K562 (cell line): ENCODE measurements at regions not wholly inside any gene's neighbourhood (a gene's known extent, or its start where the extent isn't known, plus 50 kb on each side); places are given as distances from the start of the nearest gene placed in this dataset.
A peak's percentile ranks its signal among the peaks of the same experiment; 100 is the strongest.

Experiments
- CHAMP1 ChIP-seq: fragments of 450-650 bp; IDR thresholded peaks from 2 replicates; pipeline ENCODE4 v1.6.1; 2016; ENCODE audit warnings: mild to moderate bottlenecking
- CTCFL ChIP-seq: IDR thresholded peaks from 2 replicates; pipeline ENCODE4 v1.6.1; 2011; ENCODE audit warnings: borderline replicate concordance, low read depth, mild to moderate bottlenecking, moderate library complexity, low read length; ENCODE audit not compliant: insufficient read depth, poor library complexity, severe bottlenecking
- E2F8 ChIP-seq: fragments of 450-650 bp; IDR thresholded peaks from 2 replicates; pipeline ENCODE4 v1.7.1; 2018; ENCODE audit warnings: mild to moderate bottlenecking, low read depth; ENCODE audit not compliant: partially characterized antibody
- GABPB2 ChIP-seq: fragments of 250-450 bp; sonication (Bioruptor Pico); conservative IDR thresholded peaks from 2 replicates; pipeline ENCODE4 v1.5.1; 2021; ENCODE audit warnings: mild to moderate bottlenecking
- KDM4B ChIP-seq, 2 experiments: fragments of 450-650 bp in 1 of 2; sonication (generic) in 1 of 2; IDR thresholded peaks; 2 replicates each; pipeline ENCODE4 v1.6.1; 2016 to 2017; ENCODE audit warnings: borderline replicate concordance in 2 of 2, antibody characterized with exemption in 1 of 2, low read depth in 1 of 2, mild to moderate bottlenecking in 1 of 2
- NBN ChIP-seq: fragments of 450-650 bp; IDR thresholded peaks from 2 replicates; pipeline ENCODE4 v1.6.1; 2016; ENCODE audit warnings: low read depth, mild to moderate bottlenecking
- POLR2G ChIP-seq: fragments of 200-400 bp; formaldehyde crosslinking; IDR thresholded peaks from 2 replicates; pipeline ENCODE4 v1.6.1; 2017; ENCODE audit warnings: low read depth, mild to moderate bottlenecking, antibody characterized with exemption, low read length, moderate library complexity
- SNIP1 ChIP-seq: fragments of 450-650 bp; IDR thresholded peaks from 2 replicates; pipeline ENCODE4 v1.7.1; 2017; ENCODE audit warnings: low read depth, mild to moderate bottlenecking
- STAG1 ChIP-seq: sonication (generic); formaldehyde crosslinking; IDR thresholded peaks from 2 replicates; pipeline ENCODE4 v1.5.0; 2020; ENCODE audit warnings: missing genetic modification reagents, borderline replicate concordance
- STAT5B ChIP-seq: fragments of 250-450 bp; sonication (Bioruptor Pico); IDR thresholded peaks from 2 replicates; pipeline ENCODE4 v1.8.0; 2021; ENCODE audit warnings: mild to moderate bottlenecking, inconsistent platforms
- ZNF174 ChIP-seq: fragments of 250-450 bp; sonication (Bioruptor Pico); IDR thresholded peaks from 2 replicates; pipeline ENCODE4 v1.4.0; 2020; ENCODE audit warnings: mild to moderate bottlenecking
- ZNF280B ChIP-seq: fragments of 250-450 bp; sonication (Bioruptor Pico); IDR thresholded peaks from 2 replicates; pipeline ENCODE4 v1.5.1; 2021; ENCODE audit warnings: mild to moderate bottlenecking
- ZNF395 ChIP-seq: fragments of 200-800 bp; sonication (Bioruptor generic); IDR thresholded peaks from 2 replicates; pipeline ENCODE4 v1.6.1; 2017; ENCODE audit warnings: missing genetic modification characterization, missing compliant biosample characterization
- ZNF511 ChIP-seq: sonication (generic); formaldehyde crosslinking; IDR thresholded peaks from 2 replicates; pipeline ENCODE4 v1.8.0; 2022; ENCODE audit warnings: mild to moderate bottlenecking, missing genetic modification reagents
- ZNF75A ChIP-seq: fragments of 450-650 bp; formaldehyde crosslinking; IDR thresholded peaks from 2 replicates; pipeline ENCODE4 v1.4.0; 2020; ENCODE audit warnings: mild to moderate bottlenecking

GRCh38 chr11:116605543-116606459, 167.0 kb downstream of the BUD13 start (continued):
- TF ChIP-seq ZNF511 (CRISPR knock-in tag) (peak; percentile 77; the same call in 1 of the 2 replicates), ZNF280B (CRISPR knock-in tag) (no peak), ZNF174 (CRISPR knock-in tag) (no peak), NBN (no peak), E2F8 (no peak), ZNF395 (CRISPR knock-in tag) (peak; percentile 52; the same call in 1 of the 2 replicates), GABPB2 (CRISPR knock-in tag) (no peak), SNIP1 (no peak), CTCFL (peak; percentile 78), CHAMP1 (peak; percentile 65; the same call in 1 of the 2 replicates), KDM4B (IDR thresholded peaks at IDR 0.05; ENCODE audit: borderline replicate concordance in 2 of 2, low read depth in 1 of 2) (no peak), POLR2G (no peak), STAT5B (CRISPR knock-in tag) (no peak), STAG1 (CRISPR knock-in tag) (peak; percentile 24; the same call in 1 of the 2 replicates), ZNF75A (CRISPR knock-in tag) (no peak)
